T-cell (primary cell): ENCODE measurements at regions not wholly inside any gene's neighbourhood (a gene's known extent, or its start where the extent isn't known, plus 50 kb on each side); places are given as distances from the start of the nearest gene placed in this dataset.

Experiments used
- ATAC-seq, 4 experiments: fragments of 200-7000 bp in 3 of 4; fragments of 150-1000 bp in 1 of 4; cut with Tn5 transposase; replicated peaks in 1 of 4; 1 replicate in 3 of 4; 2 replicates in 1 of 4; pipeline ENCODE4 v1.10.0; 2021; ENCODE audit warnings: moderate library complexity in 3 of 4, mild to moderate bottlenecking in 2 of 4, moderate number of reproducible peaks in 1 of 4
- CTCF ChIA-PET, 2 donors: fragments of 300-600 bp; sonication (Branson Sonifier 250); formaldehyde crosslinking; loops; one replicate each; lab custom pipeline; 2022; ENCODE audit warnings: antibody characterized with exemption in 2 of 2; lab: Charles Lee
- POLR2A ChIA-PET, 2 donors: fragments of 300-600 bp; sonication (Branson Sonifier 250); formaldehyde crosslinking; loops; one replicate each; lab custom pipeline; 2022; ENCODE audit warnings: antibody characterized with exemption in 2 of 2; lab: Charles Lee
- DNase-seq, 35 experiments: peaks; one replicate each; pipeline versions ENCODE4 v3.0.0 to v3.0.0-alpha.2; 2013 to 2023
- H3K27ac ChIP-seq: one replicate; pipeline ENCODE4 v1.5.1; 2013; ENCODE audit warnings: low read length
- H3K27me3 ChIP-seq, 2 experiments: replicated peaks in 1 of 2; 1 replicate in 1 of 2; 2 replicates in 1 of 2; pipeline versions ENCODE4 v1.6.1 to v1.7.0; 2013; ENCODE audit warnings: low read length in 1 of 2, mixed read lengths in 1 of 2; ENCODE audit not compliant: control insufficient read depth in 2 of 2, insufficient read depth in 2 of 2; ENCODE audit errors: extremely low read depth in 1 of 2
- H3K36me3 ChIP-seq, 2 donors: 1 replicate in 1 of 2; 2 replicates in 1 of 2; pipeline versions ENCODE4 v1.6.1 to v1.7.0; 2013; ENCODE audit warnings: low read length in 1 of 2; ENCODE audit not compliant: control insufficient read depth in 2 of 2, insufficient read depth in 1 of 2; ENCODE audit errors: extremely low read depth in 1 of 2
- H3K4me1 ChIP-seq, 2 experiments: 1 replicate in 1 of 2; 2 replicates in 1 of 2; pipeline versions ENCODE4 v1.6.1 to v1.7.0; 2013; ENCODE audit warnings: low read length in 2 of 2, mixed read lengths in 1 of 2; ENCODE audit not compliant: insufficient read depth in 2 of 2, control insufficient read depth in 1 of 2; ENCODE audit errors: extremely low read depth in 1 of 2
- H3K4me3 ChIP-seq, 2 donors: 1 replicate in 1 of 2; 2 replicates in 1 of 2; pipeline versions ENCODE4 v1.5.1 to v1.7.0; 2013; ENCODE audit warnings: mild to moderate bottlenecking in 2 of 2, low read length in 1 of 2, moderate library complexity in 1 of 2; ENCODE audit not compliant: control insufficient read depth in 1 of 2; ENCODE audit errors: extremely low read depth in 1 of 2
- H3K9me3 ChIP-seq: 2 replicates; pipeline ENCODE4 v1.7.0; 2013
- H3K27ac Mint-ChIP-seq, 2 donors: one replicate each; pipeline ENCODE4 v1.8.0; 2020 to 2021; ENCODE audit warnings: mild to moderate bottlenecking in 2 of 2, mixed read lengths in 2 of 2
- H3K27me3 Mint-ChIP-seq, 2 donors: one replicate each; pipeline ENCODE4 v1.8.0; 2021 to 2022; ENCODE audit warnings: mixed read lengths in 2 of 2
- H3K36me3 Mint-ChIP-seq: one replicate; pipeline ENCODE4 v1.8.0; 2021; ENCODE audit warnings: mixed read lengths
- H3K4me1 Mint-ChIP-seq, 3 donors: one replicate each; pipeline ENCODE4 v1.8.0; 2020 to 2022; ENCODE audit warnings: mixed read lengths in 3 of 3, mild to moderate bottlenecking in 1 of 3
- H3K4me3 Mint-ChIP-seq, 3 donors: one replicate each; pipeline ENCODE4 v1.8.0; 2020 to 2022; ENCODE audit warnings: mild to moderate bottlenecking in 3 of 3, mixed read lengths in 3 of 3, moderate library complexity in 3 of 3
- H3K9me3 Mint-ChIP-seq, 3 donors: one replicate each; pipeline ENCODE4 v1.8.0; 2020 to 2022; ENCODE audit warnings: mixed read lengths in 3 of 3
- WGBS: methylation state at CpG from one replicate; pipeline ENCODE4 v1.1.5; 2013; ENCODE audit warnings: missing lambda C conversion rate; ENCODE audit not compliant: insufficient coverage; 5-methylcytosine and 5-hydroxymethylcytosine counted together

DNA sequence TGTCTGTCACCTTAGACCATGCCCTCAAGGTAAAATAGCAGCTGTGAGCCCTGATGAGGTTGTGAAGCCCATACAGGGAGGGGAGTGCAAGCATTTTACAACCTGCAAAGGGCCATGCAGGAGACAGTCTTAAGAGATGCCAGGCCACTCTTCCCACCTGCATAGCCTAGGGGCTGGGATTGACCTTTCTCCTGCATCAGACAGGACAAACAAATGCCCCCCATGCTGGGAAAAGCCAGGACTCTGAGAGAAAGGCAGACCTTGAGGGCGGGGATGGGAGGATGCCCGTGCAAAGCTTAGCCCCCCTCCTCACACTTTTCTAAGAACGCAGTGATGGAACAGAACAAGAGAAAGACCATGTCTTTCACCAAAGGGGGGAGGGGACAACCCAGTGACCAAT lies 137.9 kb upstream of the MAMLD1 start:
- Mint-ChIP-seq H3K4me1 (peaks cover 0 to 2% (median 0%) of the 10 kb centered on the region in 3 donors), H3K4me3 (no peak overlapping the region), H3K9me3 (no peaks in the 10 kb centered on the region), H3K27ac (no peak overlapping the region), H3K27me3 (peaks cover 1 to 34% of the 10 kb centered on the region in 2 donors), H3K36me3 (no peaks in the 10 kb centered on the region)
- CTCF ChIA-PET = no interaction called here
- DNase-seq = no peak
- Histone ChIP-seq H3K9me3 (no peaks in the 10 kb centered on the region), H3K27ac (no peak overlapping the region), H3K27me3 (peaks cover 0 to 3% of the 10 kb centered on the region in 2 experiments), H3K4me1 (no peaks in the 10 kb centered on the region), H3K36me3 (no peaks in the 10 kb centered on the region), H3K4me3 (no peak overlapping the region)
- WGBS = no CpG with 5 or more reads among the region's 3 CpGs
- ATAC-seq = no peak
- POLR2A ChIA-PET = no interaction called here

DNA sequence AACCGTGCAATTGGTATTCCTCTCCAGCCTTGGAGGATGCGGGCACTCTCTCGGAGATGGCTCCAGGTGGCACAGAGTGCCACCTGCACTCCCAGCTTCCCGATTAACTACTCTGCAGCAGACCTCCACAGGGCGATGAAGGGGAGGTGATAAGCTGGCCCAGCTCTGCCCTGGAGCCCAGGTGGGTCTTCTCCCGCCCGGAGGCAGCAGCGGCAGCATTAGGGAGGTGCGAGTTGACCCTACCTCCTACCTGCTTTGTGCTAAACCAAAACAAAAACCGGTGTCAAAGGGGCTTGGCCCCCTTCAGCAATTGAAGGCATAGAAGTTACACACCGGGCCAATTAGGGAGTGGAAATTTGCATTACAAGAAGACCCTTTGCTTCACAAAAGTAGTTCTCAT lies 137.4 kb upstream of the MAMLD1 start:
- Histone ChIP-seq H3K27me3 (peaks cover 0 to 3% of the 10 kb centered on the region in 2 experiments), H3K27ac (no peak overlapping the region), H3K9me3 (no peaks in the 10 kb centered on the region), H3K4me1 (no peaks in the 10 kb centered on the region), H3K36me3 (no peaks in the 10 kb centered on the region), H3K4me3 (no peak overlapping the region)
- no peak overlapping the region for H3K4me3 Mint-ChIP-seq
- no peak for ATAC-seq
- POLR2A ChIA-PET = no interaction called here
- 87% methylated on average over 4 of the region's 11 CpGs for WGBS
- no peaks in the 10 kb centered on the region for H3K9me3 Mint-ChIP-seq
- peaks cover 1 to 31% of the 10 kb centered on the region in 2 donors for H3K27me3 Mint-ChIP-seq
- H3K36me3 Mint-ChIP-seq = no peaks in the 10 kb centered on the region
- no peak for DNase-seq
- peaks cover 0 to 2% (median 0%) of the 10 kb centered on the region in 3 donors for H3K4me1 Mint-ChIP-seq
- H3K27ac Mint-ChIP-seq = no peak overlapping the region
- CTCF ChIA-PET = no interaction called here

DNA sequence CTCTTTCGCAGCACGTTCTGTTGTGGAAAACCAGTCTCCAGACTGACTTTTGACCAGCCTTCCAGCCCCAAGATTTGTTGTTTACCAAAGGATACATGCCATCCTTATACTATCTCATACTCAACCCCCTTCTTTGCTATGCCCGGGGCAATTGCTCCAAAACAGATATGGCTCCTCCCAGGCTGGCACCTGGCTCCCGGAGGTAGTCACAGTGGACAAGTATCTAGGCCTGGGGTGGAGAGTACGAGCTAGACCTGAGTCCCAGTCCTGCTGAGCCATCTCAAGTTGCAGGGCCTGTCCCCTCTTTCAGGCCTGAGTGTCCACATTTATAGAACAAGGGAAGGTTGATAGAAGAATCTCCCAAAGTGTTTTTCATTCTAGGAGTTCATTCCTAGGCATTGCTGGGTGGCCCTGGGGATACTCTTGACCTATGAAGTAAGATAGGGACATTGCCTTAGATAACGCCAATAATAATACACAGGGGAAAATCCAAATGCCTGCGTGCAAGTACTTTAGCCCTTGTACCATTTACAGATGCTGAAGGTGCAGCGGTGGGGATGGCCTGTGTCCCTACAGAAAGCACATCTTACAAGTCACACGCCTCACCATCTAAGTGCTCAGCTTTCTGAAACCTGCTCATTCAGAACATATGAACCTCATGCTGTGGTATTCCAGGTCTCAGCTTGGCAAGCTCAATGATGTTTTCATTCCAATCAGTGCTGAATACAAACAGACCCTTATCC lies 136.7 kb upstream of the MAMLD1 start:
- no peak overlapping the region for H3K27ac Mint-ChIP-seq
- H3K27me3 Mint-ChIP-seq = peaks cover 1 to 31% of the 10 kb centered on the region in 2 donors
- no CpG with 5 or more reads among the region's 9 CpGs for WGBS
- H3K4me3 Mint-ChIP-seq = no peak overlapping the region
- Histone ChIP-seq H3K36me3 (no peaks in the 10 kb centered on the region), H3K9me3 (no peaks in the 10 kb centered on the region), H3K4me3 (no peak overlapping the region), H3K4me1 (no peaks in the 10 kb centered on the region), H3K27me3 (peaks cover 0 to 3% of the 10 kb centered on the region in 2 experiments), H3K27ac (no peak overlapping the region)
- ATAC-seq (no peak), DNase-seq (no peak)
- POLR2A ChIA-PET = no interaction called here
- H3K4me1 Mint-ChIP-seq = peaks cover 0 to 2% (median 0%) of the 10 kb centered on the region in 3 donors
- H3K36me3 Mint-ChIP-seq = no peaks in the 10 kb centered on the region
- CTCF ChIA-PET = no interaction called here
- no peaks in the 10 kb centered on the region for H3K9me3 Mint-ChIP-seq

DNA sequence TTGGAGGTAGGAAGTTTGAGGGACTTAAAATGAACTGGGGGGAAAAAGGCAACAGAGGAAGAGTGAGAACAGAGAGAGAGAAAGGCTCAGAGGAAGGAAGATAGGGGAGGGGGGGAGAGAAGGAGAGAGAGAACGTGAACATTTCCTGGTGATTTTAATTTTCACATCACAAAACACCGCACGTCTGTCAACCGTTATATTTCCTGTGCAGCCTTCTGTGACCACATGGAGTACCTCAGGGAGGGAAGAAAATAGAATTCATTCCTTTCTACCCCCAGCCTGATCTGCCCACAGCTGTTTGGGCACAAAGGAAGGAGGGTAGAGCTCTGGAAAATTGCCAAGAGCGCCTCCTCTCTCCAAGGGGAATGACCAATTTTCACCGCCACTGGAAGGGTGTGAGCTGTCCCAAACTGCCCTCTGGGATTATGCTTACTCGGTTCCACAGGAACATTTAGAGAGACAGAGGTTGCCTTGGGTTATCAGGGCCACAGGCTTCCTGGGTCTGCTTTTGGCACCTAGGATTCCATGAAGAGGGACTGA lies 135.7 kb upstream of the MAMLD1 start:
- Mint-ChIP-seq H3K27me3 (peaks cover 1 to 31% of the 10 kb centered on the region in 2 donors), H3K27ac (no peak overlapping the region), H3K4me1 (peaks cover 0 to 2% (median 0%) of the 10 kb centered on the region in 3 donors), H3K36me3 (no peaks in the 10 kb centered on the region), H3K4me3 (no peak overlapping the region), H3K9me3 (no peaks in the 10 kb centered on the region)
- DNase-seq (no peak), ATAC-seq (no peak)
- peaks cover 0 to 3% of the 10 kb centered on the region in 2 experiments for H3K27me3 ChIP-seq
- H3K4me1 ChIP-seq = no peaks in the 10 kb centered on the region
- no CpG with 5 or more reads among the region's 7 CpGs for WGBS
- no peak overlapping the region for H3K27ac ChIP-seq
- POLR2A ChIA-PET = no interaction called here
- H3K4me3 ChIP-seq = no peak overlapping the region
- H3K9me3 ChIP-seq = no peaks in the 10 kb centered on the region
- CTCF ChIA-PET = no interaction called here
- no peaks in the 10 kb centered on the region for H3K36me3 ChIP-seq

DNA sequence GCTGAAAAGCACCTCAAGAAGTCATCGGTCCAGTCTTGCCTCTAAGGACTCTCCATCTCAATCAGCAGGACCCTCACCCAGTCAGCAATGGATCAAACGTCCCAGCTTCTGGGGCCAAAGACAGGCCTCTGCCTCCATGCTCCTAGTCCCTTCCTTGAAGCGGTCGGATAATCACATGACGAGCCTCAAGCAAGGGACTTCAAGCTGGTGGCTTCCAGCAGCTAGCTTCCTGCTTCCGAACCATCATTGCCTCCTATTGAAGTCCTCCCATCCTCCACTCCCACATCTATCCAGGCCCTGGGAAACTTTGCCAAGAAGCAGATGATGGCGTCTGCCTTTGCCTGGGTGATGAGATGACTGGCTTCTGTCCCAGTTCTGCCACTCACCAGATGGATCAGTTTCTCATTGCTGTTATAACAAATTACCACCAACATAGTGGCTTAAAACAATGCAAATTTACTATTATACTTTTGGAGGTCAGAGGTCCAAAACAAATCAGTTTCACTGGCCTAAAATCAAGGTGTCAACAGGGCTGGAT lies 135.2 kb upstream of the MAMLD1 start:
- Mint-ChIP-seq H3K36me3 (no peaks in the 10 kb centered on the region), H3K9me3 (no peaks in the 10 kb centered on the region), H3K4me3 (no peak overlapping the region), H3K27ac (no peak overlapping the region), H3K27me3 (peaks cover 1 to 33% of the 10 kb centered on the region in 2 donors), H3K4me1 (peaks cover 0 to 2% (median 0%) of the 10 kb centered on the region in 3 donors)
- Histone ChIP-seq H3K27me3 (peaks cover 0 to 3% of the 10 kb centered on the region in 2 experiments), H3K27ac (no peak overlapping the region), H3K4me3 (no peak overlapping the region), H3K36me3 (no peaks in the 10 kb centered on the region), H3K9me3 (no peaks in the 10 kb centered on the region), H3K4me1 (no peaks in the 10 kb centered on the region)
- ChIA-PET CTCF (no interaction called here), POLR2A (no interaction called here)
- 100% methylated on average over 1 of the region's 7 CpGs for WGBS
- ATAC-seq (no peak), DNase-seq (no peak)

DNA sequence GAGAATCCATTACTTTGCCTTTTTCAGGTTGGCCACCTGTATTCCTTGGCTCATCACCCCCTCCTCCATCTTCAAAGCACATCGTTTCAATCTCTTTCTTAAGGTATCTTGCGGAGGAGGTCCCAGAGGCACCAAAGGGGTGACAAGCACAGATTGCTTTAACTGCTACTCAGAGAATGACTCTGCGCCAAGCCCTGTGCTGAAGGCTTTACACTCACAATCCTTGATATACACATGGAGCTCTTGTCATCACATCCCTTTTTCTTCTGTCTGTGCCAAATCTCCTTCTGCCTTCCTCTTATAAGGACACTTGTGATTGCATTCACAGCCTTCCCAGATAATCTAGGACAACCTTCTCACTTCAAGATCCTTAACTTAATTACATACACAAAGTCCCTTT lies 134.7 kb upstream of the MAMLD1 start:
- no peaks in the 10 kb centered on the region for H3K36me3 ChIP-seq
- H3K4me1 ChIP-seq = no peaks in the 10 kb centered on the region
- no peak for ATAC-seq
- DNase-seq = no peak
- ChIA-PET POLR2A (no interaction called here), CTCF (no interaction called here)
- WGBS = 100% methylated on average over 1 of the region's 3 CpGs
- H3K27ac Mint-ChIP-seq = no peak overlapping the region
- H3K27me3 Mint-ChIP-seq = peaks cover 1 to 33% of the 10 kb centered on the region in 2 donors
- H3K4me3 Mint-ChIP-seq = no peak overlapping the region
- H3K4me1 Mint-ChIP-seq = peaks cover 0 to 2% (median 0%) of the 10 kb centered on the region in 3 donors
- H3K36me3 Mint-ChIP-seq = no peaks in the 10 kb centered on the region
- H3K27ac ChIP-seq = no peak overlapping the region
- H3K9me3 ChIP-seq = no peaks in the 10 kb centered on the region
- H3K4me3 ChIP-seq = no peak overlapping the region
- no peaks in the 10 kb centered on the region for H3K9me3 Mint-ChIP-seq
- peaks cover 0 to 3% of the 10 kb centered on the region in 2 experiments for H3K27me3 ChIP-seq
